HG03520 (cell line): ENCODE measurements at regions not wholly inside any gene's neighbourhood (a gene's known extent, or its start where the extent isn't known, plus 50 kb on each side); places are given as distances from the start of the nearest gene placed in this dataset.
A peak's percentile ranks its signal among the peaks of the same experiment; 100 is the strongest.

ENCODE experiments used
- ATAC-seq: cut with Tn5 transposase; IDR thresholded peaks from one replicate; pipeline ENCODE4 v1.9.1; 2021; ENCODE audit warnings: mild to moderate bottlenecking, moderate library complexity; ENCODE audit not compliant: unreplicated experiment

DNA sequence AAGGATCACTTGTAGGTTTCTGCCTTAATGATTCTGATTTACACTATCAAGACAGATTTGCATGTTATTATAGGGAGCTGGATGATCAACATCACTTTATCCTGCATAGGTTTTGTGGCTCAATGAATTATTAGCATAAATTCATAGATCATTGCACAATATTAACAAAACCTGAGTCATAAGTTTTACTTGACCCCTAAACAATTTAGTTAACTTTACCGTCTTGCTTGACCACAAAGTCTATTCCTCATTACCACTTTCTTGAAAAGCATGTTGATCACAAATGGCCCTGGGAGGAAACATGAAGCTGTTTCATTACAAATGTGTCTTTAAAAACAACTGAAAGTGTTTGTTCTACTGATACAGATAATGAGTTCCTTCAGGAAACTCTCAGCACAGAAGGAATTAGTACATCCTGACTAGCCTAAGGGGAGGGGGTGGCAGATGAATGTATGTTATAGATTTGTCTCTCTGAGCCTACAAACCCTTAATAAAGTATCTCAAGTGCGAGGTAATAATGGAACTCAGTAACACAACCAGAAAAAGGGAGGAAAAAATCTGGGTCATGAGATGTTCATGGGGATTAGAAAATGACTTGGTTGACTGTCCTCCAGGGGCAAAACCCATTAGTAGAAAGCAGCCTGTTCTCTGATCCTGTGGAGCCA is 303.4 kb downstream of the PIK3C3 start:
- ATAC-seq: no peak

DNA sequence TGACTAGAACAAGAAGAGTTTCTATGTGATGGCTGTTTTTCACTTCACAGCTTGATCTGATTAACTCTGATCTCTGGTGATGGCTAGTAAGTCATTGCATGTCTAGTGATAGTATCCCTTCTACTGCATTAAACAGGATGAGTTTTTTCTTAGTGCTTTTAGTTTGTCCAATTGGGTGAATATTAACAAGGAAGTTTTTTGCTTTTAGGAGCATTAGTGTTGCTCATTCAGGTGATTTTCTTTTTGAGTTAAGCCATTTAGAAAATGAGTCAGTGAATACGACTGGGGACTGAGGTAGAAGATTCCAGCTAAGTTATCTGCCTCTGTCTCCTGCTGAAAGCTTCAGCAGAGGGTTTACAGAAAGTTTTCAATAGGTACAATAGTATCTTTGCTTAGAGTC is 306.7 kb downstream of the PIK3C3 start:
- ATAC-seq: no peak

DNA sequence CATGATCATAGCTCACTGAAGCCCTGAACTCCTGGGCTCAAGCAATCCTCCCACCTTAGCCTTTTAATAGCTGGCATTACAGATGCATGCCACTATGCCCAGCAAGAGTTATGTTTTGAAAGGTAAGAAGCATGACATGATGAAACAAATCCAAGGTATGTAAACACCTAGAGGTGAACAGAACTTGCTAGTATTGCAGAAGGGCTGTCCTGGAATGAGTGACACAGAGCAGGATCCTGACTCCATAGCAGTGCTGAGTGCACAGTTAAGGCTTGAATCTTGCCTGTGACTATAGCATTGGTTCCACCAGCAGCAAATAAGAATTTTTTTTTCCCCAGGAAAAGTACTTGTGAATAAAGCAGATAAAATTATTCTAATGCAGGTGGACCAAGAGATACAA is 309.5 kb downstream of the PIK3C3 start:
- ATAC-seq: no peak

DNA sequence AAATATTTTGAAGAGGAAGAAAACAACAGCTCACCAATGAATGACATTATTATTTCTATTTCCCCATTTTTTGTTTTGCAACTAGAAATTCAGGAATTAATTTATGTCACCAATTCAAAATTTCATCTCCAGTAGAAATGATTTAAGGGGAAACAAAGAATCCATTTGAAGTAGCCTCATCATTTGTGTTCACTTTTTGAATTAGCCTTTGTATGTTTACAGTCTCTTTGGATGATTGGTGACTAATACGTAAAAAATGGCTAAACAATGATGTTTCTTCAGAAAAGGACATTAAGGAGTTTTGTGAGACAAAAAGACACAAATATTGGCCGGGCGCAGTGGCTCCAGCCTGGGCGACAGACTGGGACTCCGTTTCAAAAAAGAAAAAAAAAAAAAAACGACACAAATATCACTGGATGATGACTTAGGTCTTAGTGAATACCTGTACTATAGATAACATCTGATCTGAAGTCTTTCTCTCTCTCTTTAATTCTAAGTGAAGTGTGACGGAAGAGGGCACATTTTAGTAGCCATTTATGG is 313.2 kb downstream of the PIK3C3 start:
- ATAC-seq: no peak

DNA sequence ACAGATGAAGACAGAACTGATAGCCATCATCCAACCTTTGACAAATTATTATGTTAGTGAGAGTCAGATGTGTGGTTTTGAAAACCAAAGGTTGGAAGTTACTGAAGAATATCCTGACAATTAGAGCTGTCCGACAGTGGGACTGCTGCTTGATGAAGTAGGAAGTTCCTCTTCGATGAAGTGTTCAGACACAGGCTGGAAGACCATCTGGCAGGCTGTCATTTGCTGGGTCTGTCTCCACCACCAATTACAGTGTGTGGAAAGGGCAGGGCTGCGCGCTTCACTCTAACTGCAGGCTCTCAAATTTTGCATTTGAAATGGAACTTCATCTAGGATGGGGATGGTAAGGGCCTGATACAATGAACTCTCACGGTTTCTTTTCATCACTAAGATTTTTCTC is 313.8 kb downstream of the PIK3C3 start:
- ATAC-seq: no peak

DNA sequence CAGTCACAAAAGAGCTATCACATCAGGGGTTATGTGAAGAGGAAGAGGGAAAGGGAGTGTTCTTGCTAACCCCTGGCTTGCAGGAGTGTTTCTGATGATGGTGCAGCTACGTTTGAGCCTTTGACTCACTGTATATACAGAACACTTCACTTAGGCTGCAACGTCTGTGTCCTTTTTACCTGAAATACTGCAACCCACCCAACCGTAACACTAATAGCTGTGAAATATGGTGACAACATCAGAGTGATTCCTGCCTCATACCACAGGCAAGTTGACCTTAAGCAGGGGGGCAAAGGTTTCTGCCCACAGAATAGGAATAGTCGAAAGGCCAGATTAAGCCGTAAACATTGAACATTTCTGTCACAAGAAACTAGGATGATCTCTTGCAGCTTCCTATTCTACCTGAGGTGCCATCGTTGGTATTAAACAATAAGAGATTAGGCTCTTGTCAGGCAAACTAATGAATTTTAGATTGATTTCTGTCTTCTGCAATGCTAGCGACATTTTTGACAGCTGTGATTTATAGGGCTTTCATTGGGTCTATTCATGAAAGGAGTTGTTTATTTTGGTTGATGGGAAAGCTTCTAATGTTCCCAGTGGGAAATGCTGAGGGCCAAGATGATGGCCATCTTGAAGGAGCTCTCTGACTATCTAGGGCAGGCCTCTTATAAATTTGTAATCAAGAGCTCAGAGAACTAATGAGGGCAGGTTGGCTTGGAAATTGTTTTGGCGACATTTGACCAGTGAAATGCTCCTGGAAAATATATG is 316.8 kb downstream of the PIK3C3 start:
- no peak for ATAC-seq

DNA sequence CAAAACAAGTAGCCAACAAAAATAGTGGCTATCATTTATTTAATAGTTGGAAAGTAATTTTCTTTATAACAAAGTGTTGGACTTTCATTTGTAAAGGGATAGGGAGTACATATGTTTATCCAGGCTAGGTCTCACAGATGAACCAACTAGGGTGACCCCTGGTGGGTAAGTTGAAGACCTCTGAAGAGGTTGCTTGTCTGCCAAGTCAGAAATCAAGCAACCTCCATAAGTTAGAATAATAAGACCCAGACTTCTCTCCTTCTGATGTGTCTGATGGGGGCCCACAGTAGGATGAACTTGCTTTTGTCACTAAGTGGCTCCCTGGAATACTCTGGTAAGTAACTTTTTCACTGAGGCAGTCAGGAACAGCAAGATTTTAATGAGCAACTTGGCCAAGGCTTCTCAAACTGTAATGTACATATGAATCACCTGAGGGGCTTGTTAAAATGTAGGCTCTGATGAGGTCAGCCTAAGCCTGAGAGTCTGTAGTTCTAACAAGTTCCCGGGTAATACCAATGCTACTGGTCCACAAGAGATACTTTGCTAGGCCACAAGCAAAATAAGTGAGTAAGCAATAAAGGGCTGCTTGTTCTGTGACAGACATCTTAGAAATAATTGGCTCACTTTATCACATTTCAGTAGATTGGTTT is 319.6 kb downstream of the PIK3C3 start:
- no peak for ATAC-seq

DNA sequence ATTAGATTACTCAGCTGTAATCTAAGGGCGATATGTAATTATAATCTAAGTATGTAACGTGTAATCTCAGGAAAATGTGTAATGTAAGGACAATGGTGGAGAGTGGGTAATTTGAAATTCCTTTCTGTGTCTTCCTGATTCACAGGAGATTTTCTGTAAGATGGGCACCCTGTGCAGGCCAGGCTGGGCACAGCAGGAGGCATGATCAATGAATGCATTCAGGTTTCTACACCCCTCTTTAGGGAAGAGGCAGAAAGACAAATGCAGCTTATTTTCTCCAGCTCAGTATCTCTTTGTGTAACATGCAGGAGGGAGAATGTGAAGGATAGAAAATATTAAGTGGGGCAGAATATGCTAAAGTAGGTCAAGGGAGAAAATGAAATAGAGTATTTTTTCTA is 320.1 kb downstream of the PIK3C3 start:
- ATAC-seq: no peak

DNA sequence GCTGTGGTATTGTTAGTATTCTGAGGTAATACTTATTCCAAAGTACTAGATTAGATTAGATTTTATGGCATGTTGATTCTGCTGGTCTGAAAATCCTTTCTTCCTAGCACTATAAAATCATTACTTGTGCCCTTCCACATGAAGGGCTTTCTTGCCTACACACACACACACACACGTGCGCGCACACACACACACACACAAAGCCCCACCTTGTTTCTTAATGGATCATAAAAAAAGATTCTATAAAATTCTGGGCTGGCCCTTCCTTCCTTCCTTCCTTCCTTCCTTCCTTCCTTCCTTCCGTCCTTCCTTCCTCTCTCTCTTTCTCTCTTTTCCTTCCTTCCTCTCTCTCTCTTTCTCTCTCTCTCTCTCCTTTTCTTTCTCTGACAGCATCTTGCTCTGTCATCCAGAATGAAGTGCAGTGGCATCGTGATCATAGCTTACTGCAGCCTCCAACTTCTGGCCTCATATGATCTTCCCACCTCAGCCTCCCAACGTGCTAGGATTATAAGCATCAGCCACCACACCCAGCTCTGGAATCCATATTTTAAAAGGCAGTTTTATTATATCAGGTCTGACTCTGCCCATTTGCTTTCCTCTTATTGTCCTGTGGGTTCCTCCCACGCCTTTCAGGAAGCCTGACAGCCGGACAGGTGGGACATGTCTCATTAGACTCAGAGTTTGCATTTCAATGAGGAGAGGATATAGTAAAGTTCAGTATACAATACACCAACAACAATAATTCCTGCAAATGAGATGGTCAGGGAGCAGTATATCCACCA is 321.1 kb downstream of the PIK3C3 start:
- no peak for ATAC-seq

DNA sequence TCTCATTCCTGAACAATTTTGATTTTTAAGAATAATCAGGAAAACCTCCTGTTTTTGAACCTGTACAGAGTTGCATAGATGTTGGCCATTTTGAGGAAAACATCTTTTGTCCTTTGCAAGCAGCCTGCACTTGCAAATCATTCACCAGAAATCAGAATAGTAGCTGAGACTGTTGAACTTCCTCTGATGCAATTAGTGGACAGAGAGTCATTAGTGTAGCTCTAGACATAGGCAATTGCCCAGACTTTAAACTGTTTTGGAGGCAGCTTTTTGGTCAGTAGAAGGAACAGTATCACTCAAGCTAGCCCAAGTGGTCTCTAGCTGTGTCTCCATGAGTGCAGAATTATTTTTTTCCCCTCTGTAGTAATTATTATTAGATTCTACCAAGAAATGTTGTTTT is 326.1 kb downstream of the PIK3C3 start:
- no peak for ATAC-seq

DNA sequence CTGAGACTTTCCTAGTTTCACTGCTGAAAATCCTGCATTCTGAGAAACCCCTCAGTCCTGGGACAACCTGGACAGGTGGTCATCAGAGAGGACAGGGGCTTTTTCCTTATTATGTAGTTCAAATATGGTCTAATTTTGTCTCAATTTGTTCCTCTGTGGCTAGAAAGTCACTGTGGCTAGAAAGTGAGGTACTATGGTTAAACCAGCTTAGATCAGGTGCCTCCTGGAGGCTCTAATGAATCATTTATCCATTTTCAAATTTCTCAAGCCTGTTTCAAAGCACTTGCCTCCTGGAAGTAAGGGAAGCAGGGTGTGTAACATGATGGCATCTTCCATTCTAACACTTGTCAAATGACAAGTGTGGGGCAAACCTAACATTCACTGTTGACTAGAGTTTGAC is 326.8 kb downstream of the PIK3C3 start:
- ATAC-seq: no peak

DNA sequence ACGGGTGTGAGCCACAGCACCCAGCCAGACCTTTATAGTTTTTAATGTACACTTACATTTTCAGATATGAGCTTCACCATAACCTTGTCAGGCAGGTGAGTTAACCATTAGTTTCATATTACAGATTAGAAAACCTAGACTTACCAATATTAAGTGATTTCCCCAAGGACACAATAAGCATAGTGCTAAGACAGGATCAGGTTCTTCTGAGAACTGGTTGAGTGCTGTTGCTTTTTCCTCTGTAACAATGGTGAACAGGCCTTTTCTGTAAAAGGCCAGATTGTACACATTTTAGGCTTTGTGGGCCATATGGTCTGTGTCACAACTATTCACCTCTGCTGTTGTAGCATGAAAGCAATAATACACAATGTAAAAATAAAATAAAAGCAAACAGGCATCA is 332.0 kb downstream of the PIK3C3 start:
- no peak for ATAC-seq

DNA sequence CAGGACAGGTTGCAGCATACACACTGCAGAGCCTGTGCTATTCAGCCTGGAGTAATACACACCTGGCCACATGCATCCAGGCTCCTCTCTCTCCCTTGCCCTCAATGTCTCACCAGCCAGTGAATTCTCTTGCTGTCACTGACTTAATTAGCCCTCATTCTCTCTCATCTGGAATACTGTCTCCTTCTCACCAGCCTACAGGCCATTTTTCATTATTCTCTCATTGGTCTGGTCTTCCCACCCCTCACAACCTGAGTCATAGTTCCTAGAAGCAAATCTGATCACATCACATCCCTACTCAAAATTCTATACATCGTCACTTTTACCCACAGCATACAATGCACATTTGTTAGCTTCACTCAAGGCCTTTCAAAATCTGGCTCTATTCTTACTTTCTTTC is 333.1 kb downstream of the PIK3C3 start:
- no peak for ATAC-seq

DNA sequence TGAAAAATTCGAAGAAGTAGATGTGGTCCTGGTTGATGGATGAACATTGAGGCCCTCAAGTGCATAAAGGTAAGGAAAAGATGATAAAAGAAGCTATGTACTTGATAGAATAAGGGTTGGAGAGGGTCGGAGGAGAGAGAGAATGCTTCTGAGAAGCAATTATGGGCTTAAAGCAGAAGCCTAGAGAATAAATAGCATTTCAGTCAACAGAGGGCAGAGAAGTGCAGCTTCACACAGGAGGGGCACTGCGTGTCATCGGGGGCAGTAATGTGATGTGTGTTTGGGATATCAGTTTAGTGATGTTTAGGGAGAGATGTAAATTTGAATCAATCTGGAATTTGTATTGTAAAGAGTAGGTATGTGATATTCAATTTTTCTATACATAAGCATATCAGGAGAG is 334.5 kb downstream of the PIK3C3 start:
- ATAC-seq: no peak

DNA sequence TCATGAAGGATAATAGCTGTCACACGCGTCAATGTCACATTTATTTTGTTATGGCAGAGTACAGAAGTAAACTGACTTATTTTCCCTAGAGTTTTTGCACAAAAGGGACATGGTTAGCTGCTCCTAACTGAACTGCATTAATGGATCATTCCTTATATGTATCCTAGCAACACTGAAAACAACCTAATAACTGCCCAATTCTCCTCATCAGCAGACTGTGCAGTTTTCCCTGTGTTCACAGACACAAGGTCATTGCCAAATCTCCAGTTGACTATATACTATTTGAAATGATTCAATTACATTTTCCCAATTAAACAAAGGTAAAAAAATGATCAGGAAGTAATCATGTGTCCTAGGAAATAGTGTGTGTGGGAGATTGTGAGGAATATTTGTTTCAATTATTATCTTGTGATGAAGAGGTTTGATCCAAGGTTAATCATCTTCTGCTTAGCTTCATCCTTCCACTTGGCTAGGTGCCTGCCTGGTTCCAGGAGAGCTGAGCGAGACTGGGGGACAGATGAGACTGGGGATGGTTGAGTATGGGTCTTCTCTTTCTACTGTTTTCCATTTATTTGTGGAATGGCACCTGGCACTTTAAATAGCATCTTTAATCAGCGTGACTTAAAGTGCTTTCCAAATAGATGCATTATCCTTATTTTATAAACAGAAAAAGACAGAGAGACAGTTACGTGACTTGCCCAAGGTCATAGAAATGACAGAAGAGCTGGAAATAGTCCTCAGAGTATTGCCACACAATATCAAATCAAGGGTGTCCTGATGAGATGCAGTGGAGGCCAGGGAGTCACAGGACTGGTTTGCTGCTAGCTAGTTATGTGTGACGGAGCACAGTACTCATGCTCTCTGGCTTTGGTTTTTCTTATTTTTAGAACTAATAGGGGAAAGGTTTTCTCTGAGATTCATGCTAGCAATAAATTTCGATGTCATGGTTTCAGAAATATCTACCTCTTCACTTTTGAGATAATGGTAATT is 335.6 kb downstream of the PIK3C3 start:
- ATAC-seq: no peak

DNA sequence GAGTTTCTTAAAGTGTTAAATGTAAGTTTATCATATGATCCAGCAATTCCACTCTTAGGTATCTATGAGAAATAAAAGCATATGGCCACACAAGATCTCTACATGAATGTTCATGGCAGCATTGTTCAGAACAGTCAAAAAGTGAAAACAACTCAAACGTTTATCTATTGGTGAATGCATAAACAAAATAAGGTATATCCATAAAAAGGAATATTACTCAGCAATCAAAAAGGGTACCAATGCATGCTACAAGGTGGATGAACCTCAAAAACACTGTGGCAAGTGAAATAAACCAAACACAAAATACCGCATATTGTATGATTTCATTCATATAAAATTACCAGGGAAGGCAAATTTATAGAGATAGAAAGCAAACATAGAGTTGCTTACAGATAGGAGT is 337.6 kb downstream of the PIK3C3 start:
- ATAC-seq: no peak

DNA sequence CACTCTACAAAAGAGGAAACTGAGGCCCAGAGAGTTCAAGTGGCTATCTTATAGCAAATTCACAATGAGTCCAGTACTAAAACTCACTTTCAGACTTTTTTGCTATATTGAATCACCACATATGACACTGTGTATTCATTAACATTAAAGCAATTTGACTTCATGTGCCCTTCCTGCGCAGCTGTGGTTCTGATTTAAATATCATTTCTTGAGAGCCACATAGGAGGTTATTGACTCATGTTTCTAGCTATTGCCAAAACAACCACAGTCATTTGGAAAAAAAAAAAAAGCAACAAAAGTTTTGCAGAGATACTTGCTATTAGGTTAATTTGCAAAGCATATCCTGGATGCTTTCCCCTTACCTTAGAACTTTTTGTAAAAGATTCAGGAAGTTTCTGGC is 341.2 kb downstream of the PIK3C3 start:
- ATAC-seq: no peak

DNA sequence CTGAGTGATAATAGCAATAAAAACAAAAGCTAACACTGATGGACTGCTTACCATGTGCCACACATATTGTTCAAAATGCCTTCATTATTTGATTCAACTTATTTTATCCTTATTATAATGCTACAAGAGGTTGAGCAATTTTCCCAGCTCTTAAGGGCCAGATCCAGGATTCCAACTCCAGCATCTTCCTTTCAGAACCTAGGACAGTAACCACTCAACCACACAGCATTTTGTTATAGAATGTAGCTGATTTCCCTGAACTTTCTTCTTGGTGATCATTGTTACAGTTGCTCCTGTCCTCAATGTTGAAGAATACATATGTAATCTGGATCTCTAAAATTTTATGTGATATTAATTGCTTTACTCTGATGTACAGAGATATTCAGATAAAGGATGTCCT is 341.7 kb downstream of the PIK3C3 start:
- ATAC-seq: no peak

DNA sequence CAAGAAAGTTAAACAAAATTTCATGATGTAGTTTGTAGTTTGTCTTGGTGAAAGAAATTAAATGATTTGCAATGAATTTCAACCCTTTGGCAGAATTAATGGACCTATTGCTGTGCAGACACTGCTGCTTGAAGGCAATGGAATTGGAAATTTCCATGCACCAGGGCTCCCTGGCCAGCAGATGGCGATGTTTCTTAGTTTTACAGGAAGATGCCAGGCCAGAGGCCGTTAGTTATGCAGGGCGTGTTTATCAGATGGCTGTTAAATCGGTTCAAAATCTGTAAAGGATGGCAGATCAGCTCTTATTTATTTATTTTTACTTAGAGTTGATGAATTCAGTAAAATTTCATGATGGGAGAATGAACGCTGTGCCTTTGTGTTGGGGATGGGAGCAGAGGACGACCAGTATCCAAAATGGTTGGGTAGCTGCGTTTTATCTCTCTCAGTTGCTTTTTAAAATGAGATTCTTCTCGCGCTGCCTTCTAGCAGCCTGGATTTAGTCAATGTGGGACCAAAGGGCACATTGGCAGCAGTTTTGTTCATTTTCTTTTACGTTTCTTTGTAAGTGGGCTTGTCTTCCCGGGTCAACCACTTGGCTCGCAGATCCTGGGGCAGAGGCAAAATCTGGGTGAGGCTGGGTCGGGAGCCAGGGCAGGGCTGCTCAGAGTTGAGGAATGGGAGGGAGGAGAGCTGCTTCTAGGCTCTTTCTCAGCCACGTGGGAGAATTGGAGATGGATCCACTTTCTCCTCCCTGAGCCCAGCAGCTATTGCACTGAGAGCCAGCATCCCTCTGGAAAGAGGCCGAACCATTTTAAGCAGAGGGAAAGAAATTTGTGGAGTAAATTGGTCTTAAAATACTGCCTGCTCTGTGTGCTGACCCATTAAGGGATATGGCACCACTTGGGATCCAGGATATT is 344.0 kb downstream of the PIK3C3 start:
- ATAC-seq: peak; percentile 91
